ENCODE measurements at regions not wholly inside any gene's neighbourhood (a gene's known extent, or its start where the extent isn't known, plus 50 kb on each side); places are given as distances from the start of the nearest gene placed in this dataset.

GRCh38 chr3:66592927-66593625, 92.3 kb upstream of the LRIG1 start:
- Histone ChIP-seq H3K9me3 (no peaks in the 10 kb centered on the region), H3K27me3 (no peaks in the 10 kb centered on the region), H3K27ac (no peak overlapping the region), H3K4me1 (peaks cover 0 to 8% (median 0%) of the 10 kb centered on the region in 12 donors), H3K36me3 (no peaks in the 10 kb centered on the region), H3K4me3 (peak overlapping the region in 1 of 12 donors; percentile 1)
- 71 to 77% (median 75%) methylated on average over 11 of the region's 11 CpGs for WGBS, 4 donors
- no peak for TF ChIP-seq CTCF (IDR thresholded peaks at IDR 0.05)
- TF ChIP-seq POLR2A (IDR thresholded peaks at IDR 0.05): no peak
- intact Hi-C loops (cut with DNase I): no loop called here
- DNase-seq (no peak), ATAC-seq (no peak)

GRCh38 chr3:66593978-66594377, 93.2 kb upstream of the LRIG1 start:
- 88 to 99% (median 96%) methylated on average over 1 of the region's 1 CpG for WGBS, 4 donors
- ATAC-seq: no peak

DNA sequence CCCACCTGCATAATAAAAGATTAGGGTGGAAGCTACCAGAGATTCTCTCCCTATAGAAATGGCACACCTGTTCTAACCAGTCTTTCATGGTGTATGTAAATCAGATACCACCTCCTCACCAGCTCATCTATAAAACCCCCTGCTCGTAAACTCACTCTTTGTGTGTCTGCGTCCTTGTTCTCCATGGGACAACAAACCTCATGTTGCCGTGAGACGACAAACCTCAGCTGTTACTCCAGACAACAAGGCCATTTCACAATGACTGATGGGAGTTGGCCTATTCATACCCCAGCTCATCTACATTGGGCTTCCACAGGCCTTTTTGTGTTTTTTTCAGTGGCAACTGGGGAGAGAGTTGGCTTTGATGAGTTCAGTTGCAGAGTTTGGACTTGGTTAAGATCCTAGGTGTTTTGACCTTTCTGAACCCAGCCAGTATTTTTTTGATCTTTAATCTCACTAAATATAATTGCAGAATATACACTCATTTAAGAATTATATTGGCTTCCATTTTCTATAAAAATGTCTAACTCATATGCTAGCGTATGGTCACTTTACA, 96.6 kb upstream of the LRIG1 start:
- Histone ChIP-seq H3K36me3 (no peaks in the 10 kb centered on the region), H3K27ac (no peak overlapping the region), H3K9me3 (no peaks in the 10 kb centered on the region), H3K4me3 (no peak overlapping the region), H3K4me1 (peaks cover 0 to 13% (median 0%) of the 10 kb centered on the region in 12 donors), H3K27me3 (no peaks in the 10 kb centered on the region)
- intact Hi-C loops (cut with DNase I): no loop called here
- no peak for DNase-seq
- no peak for ATAC-seq
- 95 to 98% (median 97%) methylated on average over 5 of the region's 5 CpGs for WGBS, 4 donors
- no peak for TF ChIP-seq CTCF (IDR thresholded peaks at IDR 0.05)
- no peak for TF ChIP-seq POLR2A (IDR thresholded peaks at IDR 0.05)

More at GRCh38 chr3:66593978-66594377, 93.2 kb upstream of the LRIG1 start:
- Histone ChIP-seq H3K27ac (no peak overlapping the region), H3K4me3 (no peak overlapping the region), H3K9me3 (no peaks in the 10 kb centered on the region), H3K27me3 (no peaks in the 10 kb centered on the region), H3K4me1 (peaks cover 0 to 13% (median 0%) of the 10 kb centered on the region in 12 donors), H3K36me3 (no peaks in the 10 kb centered on the region)
- intact Hi-C loops (cut with DNase I): no loop called here
- no peak for DNase-seq
- no peak for TF ChIP-seq POLR2A (IDR thresholded peaks at IDR 0.05)
- TF ChIP-seq CTCF (IDR thresholded peaks at IDR 0.05): no peak

DNA sequence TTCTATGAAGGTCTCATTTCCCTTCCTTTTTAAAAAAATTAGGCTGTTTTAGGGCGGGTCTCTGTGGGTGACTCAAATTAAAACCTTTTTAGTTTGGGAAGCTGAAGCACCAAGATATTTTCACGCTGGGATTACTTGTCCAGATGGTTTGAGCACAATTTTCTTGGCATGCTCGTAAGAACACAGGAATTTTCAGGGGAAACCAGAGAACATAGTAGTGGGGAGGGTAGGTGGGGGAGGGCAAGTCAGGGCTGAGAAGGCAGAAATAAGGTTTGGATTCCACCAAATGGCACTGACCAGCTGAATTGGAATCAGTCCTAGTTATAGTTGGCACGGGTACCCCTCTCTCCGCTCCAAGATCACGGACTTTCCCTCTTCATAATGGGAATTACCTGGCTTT, 97.3 kb upstream of the LRIG1 start:
- H3K4me3 ChIP-seq: no peak overlapping the region
- H3K9me3 ChIP-seq: no peaks in the 10 kb centered on the region
- peaks cover 0 to 13% (median 0%) of the 10 kb centered on the region in 12 donors for H3K4me1 ChIP-seq
- intact Hi-C loops (cut with DNase I): no loop called here
- TF ChIP-seq POLR2A (IDR thresholded peaks at IDR 0.05): no peak
- no peak for TF ChIP-seq CTCF (IDR thresholded peaks at IDR 0.05)
- no peak overlapping the region for H3K27ac ChIP-seq
- 49 to 73% (median 60%) methylated on average over 6 of the region's 6 CpGs for WGBS, 4 donors
- no peaks in the 10 kb centered on the region for H3K36me3 ChIP-seq
- H3K27me3 ChIP-seq: no peaks in the 10 kb centered on the region
- ATAC-seq (peak in 2 of 4 donors; percentile 10 to 56), DNase-seq (no peak)

All from heart left ventricle (tissue), 16 donors.